Naive B cell (primary cell): ENCODE measurements at regions not wholly inside any gene's neighbourhood (a gene's known extent, or its start where the extent isn't known, plus 50 kb on each side); places are given as distances from the start of the nearest gene placed in this dataset.

Source experiments
- ATAC-seq, 2 donors: fragments of 150-1000 bp; cut with Tn5 transposase; 2 replicates each; pipeline ENCODE4 v1.10.0; 2021; ENCODE audit warnings: low read depth in 2 of 2, mild to moderate bottlenecking in 2 of 2, moderate library complexity in 2 of 2
- DNase-seq: peaks from one replicate; pipeline ENCODE4 v3.0.0; 2022
- H3K27ac Mint-ChIP-seq, 6 donors: one replicate each; pipeline ENCODE4 v1.8.0; 2020 to 2022; ENCODE audit warnings: mild to moderate bottlenecking in 6 of 6, mixed read lengths in 6 of 6, moderate library complexity in 5 of 6, inconsistent platforms in 2 of 6
- H3K27me3 Mint-ChIP-seq, 3 donors: one replicate each; pipeline ENCODE4 v1.8.0; 2021 to 2022; ENCODE audit warnings: mixed read lengths in 3 of 3, mild to moderate bottlenecking in 1 of 3
- H3K36me3 Mint-ChIP-seq, 2 donors: one replicate each; pipeline ENCODE4 v1.8.0; 2020 to 2022; ENCODE audit warnings: mixed read lengths in 2 of 2, inconsistent platforms in 1 of 2, mild to moderate bottlenecking in 1 of 2
- H3K4me1 Mint-ChIP-seq, 3 donors: one replicate each; pipeline ENCODE4 v1.8.0; 2020 to 2022; ENCODE audit warnings: mixed read lengths in 3 of 3, inconsistent platforms in 1 of 3, mild to moderate bottlenecking in 1 of 3, moderate library complexity in 1 of 3
- H3K4me3 Mint-ChIP-seq, 8 donors: one replicate each; pipeline ENCODE4 v1.8.0; 2020 to 2022; ENCODE audit warnings: mild to moderate bottlenecking in 8 of 8, mixed read lengths in 8 of 8, moderate library complexity in 8 of 8, inconsistent platforms in 2 of 8
- H3K9me3 Mint-ChIP-seq, 7 donors: one replicate each; pipeline ENCODE4 v1.8.0; 2020 to 2022; ENCODE audit warnings: mixed read lengths in 7 of 7, mild to moderate bottlenecking in 5 of 7, inconsistent platforms in 2 of 7, moderate library complexity in 1 of 7

DNA sequence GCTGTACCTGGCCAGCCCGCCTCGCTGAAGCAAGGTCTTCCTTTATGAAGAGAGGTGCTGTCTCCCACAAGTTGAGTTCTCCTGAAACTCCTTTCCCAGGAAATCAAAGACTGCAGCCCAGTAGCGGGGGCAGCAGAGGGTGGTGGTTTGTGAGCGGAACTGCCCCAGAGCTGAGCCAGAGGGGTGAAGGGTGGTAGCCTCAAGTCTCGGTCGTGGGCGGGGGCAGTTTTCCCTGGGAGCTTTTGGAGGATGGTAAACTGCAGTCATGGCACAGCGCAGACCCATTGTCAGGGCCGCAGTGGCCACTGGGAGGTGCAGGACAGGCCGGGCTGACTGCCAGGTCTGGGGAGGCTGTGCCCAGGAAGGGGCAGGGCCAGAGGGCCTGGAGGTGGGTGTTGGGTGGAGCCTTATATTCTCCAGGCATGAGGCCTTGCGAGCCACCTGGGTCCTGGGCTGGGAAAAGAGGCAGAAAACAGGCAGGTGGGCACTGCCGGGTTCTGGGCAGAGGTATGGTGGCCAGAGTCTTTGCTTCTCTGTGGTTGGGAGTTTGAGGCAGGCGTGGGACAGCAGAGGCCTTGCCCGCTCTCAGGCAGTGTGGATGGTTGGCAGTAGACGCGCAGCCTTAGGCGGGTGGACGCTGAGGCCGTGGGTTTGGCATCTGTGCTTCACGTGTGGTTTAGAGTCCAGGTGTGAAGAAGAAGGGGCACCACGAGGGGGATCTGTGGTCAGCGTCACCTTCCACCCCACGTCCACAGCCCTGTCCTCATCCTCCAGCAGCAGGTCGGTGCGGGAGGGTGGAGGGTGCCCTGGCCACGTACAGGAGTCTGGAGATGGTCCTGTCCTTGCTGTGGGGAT, 1176.4 kb downstream of the BRD1 start:
- Mint-ChIP-seq H3K4me3 (no peak overlapping the region), H3K27me3 (no peaks in the 10 kb centered on the region), H3K9me3 (peaks cover 0 to 7% (median 0%) of the 10 kb centered on the region in 7 donors), H3K27ac (no peak overlapping the region), H3K4me1 (no peaks in the 10 kb centered on the region), H3K36me3 (no peaks in the 10 kb centered on the region)
- ATAC-seq (no peak), DNase-seq (no peak)

DNA sequence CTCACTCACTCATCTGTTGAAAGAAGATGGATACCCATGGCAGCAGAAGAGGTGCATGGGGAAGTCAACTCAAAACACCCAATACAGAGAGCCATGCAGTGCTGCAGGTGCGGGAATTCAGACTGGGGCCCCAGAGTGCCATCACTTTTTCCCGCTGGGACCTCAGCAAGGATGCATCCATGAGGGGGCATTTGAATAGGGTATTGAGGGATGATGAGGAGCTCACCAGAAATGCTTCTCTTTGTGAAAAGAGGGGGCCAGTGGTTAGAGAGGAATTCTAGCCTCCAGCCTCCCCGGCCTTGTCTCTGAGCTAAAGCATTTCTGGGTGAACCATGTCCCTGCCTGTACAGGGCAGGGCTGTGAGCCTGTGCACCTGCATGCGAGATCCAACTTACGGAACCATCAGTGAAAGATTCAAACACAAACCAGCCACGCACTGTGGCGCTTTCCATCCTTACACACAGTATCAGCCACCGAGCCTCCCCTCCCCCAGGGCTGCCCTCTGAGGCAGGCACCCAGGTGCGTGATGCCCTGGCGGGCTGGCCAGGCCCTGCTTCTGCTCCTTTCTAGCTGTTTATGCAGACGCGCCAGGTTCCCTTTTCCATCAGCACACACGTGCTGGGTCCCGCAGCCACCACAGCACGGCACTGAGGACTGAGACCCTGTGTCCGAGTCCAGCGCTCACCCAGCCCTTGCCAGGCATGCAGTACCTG, 1177.2 kb downstream of the BRD1 start:
- Mint-ChIP-seq H3K27ac (no peak overlapping the region), H3K27me3 (no peaks in the 10 kb centered on the region), H3K4me3 (no peak overlapping the region), H3K9me3 (peaks cover 0 to 4% (median 0%) of the 10 kb centered on the region in 7 donors), H3K36me3 (no peaks in the 10 kb centered on the region), H3K4me1 (no peaks in the 10 kb centered on the region)
- DNase-seq (no peak), ATAC-seq (no peak)

DNA sequence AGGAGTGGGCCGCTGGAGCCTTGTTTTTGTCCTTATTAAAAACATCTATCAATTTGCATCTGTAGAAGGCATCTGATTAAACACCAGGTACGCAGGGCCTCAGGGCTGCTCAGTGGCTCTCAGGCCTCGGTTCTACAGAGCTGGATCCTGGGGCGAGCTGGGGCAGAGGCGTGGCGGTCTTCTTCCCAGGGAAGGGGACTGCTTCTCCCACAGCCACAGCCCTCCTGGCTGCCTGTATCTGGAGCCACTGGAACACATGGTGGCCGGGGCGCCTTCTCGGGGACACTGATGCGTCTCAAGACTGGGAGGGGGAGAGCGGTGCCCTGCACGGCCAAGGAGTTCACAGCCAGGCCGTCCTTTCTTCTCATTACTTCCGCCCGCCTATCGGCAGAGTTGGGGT, 1178.2 kb downstream of the BRD1 start:
- Mint-ChIP-seq H3K36me3 (no peaks in the 10 kb centered on the region), H3K4me3 (peak overlapping the region in 1 of 8 donors; percentile 18), H3K9me3 (peaks cover 0 to under 1% (median 0%) of the 10 kb centered on the region in 7 donors), H3K27me3 (no peaks in the 10 kb centered on the region), H3K27ac (no peak overlapping the region), H3K4me1 (no peaks in the 10 kb centered on the region)
- no peak for DNase-seq
- no peak for ATAC-seq

DNA sequence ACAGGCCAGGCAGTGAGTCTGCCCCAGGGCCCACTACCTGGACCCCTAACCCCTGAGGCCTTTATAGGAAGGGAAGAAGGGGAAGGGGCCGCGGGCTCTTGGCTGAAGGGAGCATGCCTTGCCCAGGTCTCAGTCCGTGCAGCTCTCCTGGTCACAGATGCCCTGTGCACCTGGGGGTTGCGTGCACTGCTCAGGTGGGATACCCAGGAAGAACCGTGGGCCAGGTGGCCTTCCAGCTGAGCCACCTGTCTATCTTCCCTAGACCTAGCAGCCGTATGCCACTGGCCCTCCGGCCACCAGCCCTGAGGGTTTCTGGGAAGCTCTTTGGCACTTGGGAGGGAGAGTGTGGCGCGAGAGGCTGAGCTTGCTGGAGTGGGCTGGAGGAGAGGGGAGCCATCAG, 1178.6 kb downstream of the BRD1 start:
- no peaks in the 10 kb centered on the region for H3K4me1 Mint-ChIP-seq
- H3K36me3 Mint-ChIP-seq: no peaks in the 10 kb centered on the region
- H3K4me3 Mint-ChIP-seq: peak overlapping the region in 1 of 8 donors; percentile 18
- no peak overlapping the region for H3K27ac Mint-ChIP-seq
- no peak for DNase-seq
- no peaks in the 10 kb centered on the region for H3K27me3 Mint-ChIP-seq
- no peak for ATAC-seq
- H3K9me3 Mint-ChIP-seq: no peaks in the 10 kb centered on the region

DNA sequence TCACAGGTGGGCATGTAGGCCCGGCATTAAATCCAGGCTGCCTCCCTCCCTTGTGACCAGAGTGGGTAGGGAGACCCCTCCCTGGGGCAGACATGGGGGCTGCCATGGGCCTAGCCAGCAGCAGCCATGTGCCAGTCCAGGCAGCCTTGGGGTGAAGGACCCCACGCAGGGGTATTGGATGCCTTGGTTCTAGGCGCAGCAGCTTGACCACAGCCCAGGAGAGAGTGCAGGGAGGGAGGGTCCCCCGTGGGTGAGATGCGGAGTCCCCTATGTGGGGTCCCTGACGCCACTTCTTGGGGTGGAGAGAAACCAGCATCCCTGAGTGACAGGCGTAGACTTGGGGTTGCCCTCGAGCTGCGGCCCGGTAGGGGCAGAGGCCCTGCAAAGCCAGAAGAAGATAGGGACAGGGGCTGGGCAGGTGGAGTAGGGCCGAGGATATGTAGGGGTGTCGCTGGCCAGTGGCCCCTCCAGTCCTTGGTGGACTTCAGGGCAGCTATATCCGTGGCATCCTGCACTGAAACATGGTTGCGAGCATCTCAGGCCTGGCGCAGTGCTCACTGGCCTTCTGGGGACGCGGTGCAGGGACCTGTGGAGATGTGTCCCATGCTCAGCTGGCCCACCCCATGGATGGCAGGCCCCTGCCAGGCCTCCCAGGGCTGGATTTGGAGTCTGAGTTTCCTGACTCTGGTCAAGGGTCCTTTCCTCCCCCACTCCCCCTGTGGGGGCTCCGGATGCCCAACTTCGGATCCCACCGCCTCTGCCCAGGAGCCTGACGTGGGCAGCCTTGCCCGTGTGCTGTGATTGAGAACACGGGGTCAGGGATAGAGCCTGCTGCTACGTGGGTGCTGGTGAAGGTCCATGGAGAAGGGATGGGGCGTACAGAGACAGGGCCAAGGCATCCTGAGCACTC, 1179.8 kb downstream of the BRD1 start:
- no peaks in the 10 kb centered on the region for H3K36me3 Mint-ChIP-seq
- ATAC-seq (no peak), DNase-seq (no peak)
- H3K9me3 Mint-ChIP-seq: no peaks in the 10 kb centered on the region
- no peaks in the 10 kb centered on the region for H3K4me1 Mint-ChIP-seq
- no peaks in the 10 kb centered on the region for H3K27me3 Mint-ChIP-seq
- H3K27ac Mint-ChIP-seq: no peak overlapping the region
- H3K4me3 Mint-ChIP-seq: no peak overlapping the region

DNA sequence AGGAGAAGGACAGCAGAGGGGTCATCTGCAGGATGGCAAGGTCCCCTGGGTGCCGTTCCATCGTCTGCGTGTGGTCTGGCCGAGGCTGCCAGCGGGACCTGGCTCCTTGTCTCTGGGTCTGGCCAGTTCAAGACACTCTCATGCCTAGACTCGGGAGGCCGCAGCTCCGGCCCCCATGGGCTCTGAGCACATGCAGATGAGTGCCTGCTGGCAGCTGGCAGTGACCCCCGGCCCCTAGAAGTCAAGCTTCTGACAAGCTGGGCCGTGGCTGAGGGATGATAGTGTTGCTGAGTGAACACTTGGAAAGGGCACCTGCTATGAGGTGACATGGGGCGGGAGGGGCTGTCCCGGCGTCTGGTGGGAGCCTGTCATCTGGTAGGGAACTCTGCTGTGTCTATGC, 1180.6 kb downstream of the BRD1 start:
- H3K4me1 Mint-ChIP-seq: no peaks in the 10 kb centered on the region
- no peak for DNase-seq
- no peak overlapping the region for H3K4me3 Mint-ChIP-seq
- no peaks in the 10 kb centered on the region for H3K27me3 Mint-ChIP-seq
- no peaks in the 10 kb centered on the region for H3K36me3 Mint-ChIP-seq
- H3K27ac Mint-ChIP-seq: no peak overlapping the region
- H3K9me3 Mint-ChIP-seq: no peaks in the 10 kb centered on the region
- ATAC-seq: no peak

DNA sequence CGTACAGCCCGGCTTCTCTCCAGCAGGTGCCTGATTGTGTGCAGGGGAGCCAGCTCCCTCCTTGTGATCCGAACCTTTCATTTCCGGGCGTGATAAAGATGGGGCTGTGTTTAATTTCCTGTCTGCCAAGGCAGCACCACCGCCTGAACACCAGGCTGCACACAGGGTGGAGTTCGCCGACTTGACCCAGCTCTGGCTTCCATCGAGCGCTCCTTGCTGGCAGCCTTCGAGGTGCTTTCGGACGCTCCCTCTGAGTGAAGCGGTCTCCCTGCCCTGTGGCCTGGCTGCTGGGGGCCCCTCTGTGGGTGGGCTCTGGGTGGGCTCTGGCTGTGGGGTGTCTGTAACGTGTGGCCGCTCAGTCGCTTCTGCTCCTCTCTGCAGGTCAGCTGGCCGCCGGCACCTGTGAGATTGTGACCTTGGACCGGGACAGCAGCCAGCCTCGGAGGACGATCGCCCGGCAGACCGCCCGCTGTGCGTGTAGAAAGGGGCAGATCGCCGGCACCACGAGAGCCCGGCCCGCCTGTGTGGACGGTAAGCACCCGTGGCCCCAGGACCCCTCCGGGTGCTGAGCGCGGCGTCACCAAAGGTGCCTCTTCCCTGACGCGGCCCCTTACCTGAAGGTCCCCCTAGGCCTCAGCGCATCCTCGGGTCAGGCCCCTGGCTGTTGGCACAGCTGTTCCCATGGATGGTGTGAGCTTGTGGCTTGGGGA, 1181.3 kb downstream of the BRD1 start:
- ATAC-seq (no peak), DNase-seq (no peak)
- H3K27ac Mint-ChIP-seq: no peak overlapping the region
- H3K4me3 Mint-ChIP-seq: no peak overlapping the region
- H3K9me3 Mint-ChIP-seq: no peaks in the 10 kb centered on the region
- no peaks in the 10 kb centered on the region for H3K27me3 Mint-ChIP-seq
- no peaks in the 10 kb centered on the region for H3K4me1 Mint-ChIP-seq
- H3K36me3 Mint-ChIP-seq: no peaks in the 10 kb centered on the region

DNA sequence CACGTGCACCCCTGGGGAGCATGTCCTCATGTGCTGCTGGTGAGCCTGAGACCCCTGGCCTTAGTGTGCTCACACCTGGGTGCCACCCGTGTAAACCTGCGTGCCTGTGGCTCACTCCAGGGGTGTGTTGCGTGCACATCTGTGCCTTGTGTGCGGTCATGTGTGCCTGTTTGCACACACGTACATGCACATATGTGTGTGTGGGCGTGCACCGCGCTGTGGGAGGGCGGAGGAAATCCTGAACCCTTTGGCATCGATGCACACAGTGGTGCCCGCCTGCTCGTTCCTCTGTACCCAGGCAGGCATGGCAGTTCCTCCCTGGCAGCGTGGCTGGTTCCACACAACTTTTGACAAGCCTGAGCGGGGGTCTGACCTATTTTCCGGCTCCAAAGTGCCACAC, 1181.9 kb downstream of the BRD1 start:
- DNase-seq (no peak), ATAC-seq (no peak)
- Mint-ChIP-seq H3K4me3 (no peak overlapping the region), H3K4me1 (no peaks in the 10 kb centered on the region), H3K27ac (no peak overlapping the region), H3K9me3 (no peaks in the 10 kb centered on the region), H3K36me3 (no peaks in the 10 kb centered on the region), H3K27me3 (no peaks in the 10 kb centered on the region)

DNA sequence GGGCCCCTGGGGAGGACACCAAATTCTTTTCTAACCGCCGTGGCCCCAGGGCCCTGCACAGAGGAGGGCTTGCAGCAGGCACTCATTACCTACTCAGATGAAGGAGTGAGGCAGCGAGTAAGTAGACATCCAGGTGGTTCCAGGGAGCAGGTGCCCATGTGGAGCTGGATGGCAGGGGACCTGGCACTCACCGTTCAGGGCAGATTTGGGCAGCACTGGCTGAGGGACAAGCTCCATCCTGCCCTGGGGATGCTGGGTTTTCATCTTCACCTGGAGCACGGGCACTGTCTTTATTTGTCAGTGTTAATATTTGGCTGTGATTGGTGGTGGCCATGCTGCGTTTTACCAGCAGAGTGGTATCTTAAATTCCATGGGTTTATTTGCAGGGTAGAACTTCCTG, 1182.7 kb downstream of the BRD1 start:
- no peaks in the 10 kb centered on the region for H3K27me3 Mint-ChIP-seq
- no peak for ATAC-seq

DNA sequence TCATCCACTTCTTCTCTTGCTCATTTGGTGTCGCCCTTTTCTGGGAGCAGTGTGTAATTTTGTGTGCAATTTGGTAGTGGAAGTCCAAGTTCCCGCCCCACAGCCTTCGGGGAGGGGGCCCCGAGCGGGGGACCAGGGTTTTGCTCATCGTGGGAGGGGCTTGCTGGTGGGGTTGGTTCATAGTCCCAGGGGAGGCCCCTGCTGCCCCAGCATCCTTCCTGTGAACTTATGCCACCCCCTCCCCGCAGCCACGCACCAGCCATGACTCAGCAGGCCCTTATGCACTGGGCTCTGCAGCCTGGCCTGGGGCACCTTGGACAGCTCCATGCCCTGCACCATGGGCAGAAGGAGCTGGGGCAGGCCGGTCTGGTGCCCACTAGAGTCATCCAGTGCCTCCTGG, 1183.6 kb downstream of the BRD1 start:
- ATAC-seq: no peak
- no peak for DNase-seq
- Mint-ChIP-seq H3K27me3 (no peaks in the 10 kb centered on the region), H3K9me3 (no peaks in the 10 kb centered on the region), H3K4me3 (peak overlapping the region in 1 of 8 donors; percentile 5), H3K36me3 (no peaks in the 10 kb centered on the region), H3K27ac (no peak overlapping the region), H3K4me1 (no peaks in the 10 kb centered on the region)

More for the DNA sequence above, 1182.7 kb downstream of the BRD1 start:
- H3K9me3 Mint-ChIP-seq: no peaks in the 10 kb centered on the region
- H3K36me3 Mint-ChIP-seq: no peaks in the 10 kb centered on the region
- DNase-seq: no peak
- no peaks in the 10 kb centered on the region for H3K4me1 Mint-ChIP-seq
- no peak overlapping the region for H3K27ac Mint-ChIP-seq
- no peak overlapping the region for H3K4me3 Mint-ChIP-seq

DNA sequence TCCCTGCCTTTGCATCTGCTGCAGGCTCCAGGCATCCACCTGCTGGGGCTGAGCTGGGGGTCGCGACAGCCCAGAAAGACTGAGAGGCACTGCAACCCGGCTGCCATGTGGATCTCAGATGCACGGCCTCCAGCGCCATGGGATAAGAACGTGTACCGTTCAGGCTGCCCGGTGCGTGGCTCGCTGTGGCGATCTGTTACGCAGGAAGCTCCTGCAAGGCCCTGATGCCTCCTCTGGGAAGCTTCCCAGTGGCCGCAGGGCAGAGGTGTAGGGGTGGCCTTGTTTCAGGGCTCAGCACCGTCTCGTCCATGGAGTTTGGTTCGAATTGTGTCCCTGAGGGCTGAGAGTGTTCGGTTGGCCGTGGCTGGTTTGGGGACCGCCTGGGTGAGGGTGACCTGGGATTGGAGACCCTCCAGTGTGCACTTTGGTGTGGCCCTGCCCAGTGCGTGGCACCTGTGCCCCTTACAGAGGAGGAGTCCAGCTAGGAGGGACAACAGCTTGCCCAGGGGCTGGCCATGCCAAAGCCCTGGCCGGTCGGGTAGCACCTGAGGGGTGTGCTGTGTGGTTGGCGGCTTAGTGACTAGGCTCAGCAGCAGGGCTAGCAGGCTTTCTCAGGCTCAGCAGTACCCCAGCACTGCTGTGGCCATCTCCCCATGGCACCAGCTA, 1184.5 kb downstream of the BRD1 start:
- Mint-ChIP-seq H3K36me3 (no peaks in the 10 kb centered on the region), H3K4me3 (no peak overlapping the region), H3K27ac (peak overlapping the region in 1 of 6 donors; percentile 56), H3K9me3 (no peaks in the 10 kb centered on the region), H3K4me1 (no peaks in the 10 kb centered on the region), H3K27me3 (no peaks in the 10 kb centered on the region)
- ATAC-seq (no peak), DNase-seq (no peak)

DNA sequence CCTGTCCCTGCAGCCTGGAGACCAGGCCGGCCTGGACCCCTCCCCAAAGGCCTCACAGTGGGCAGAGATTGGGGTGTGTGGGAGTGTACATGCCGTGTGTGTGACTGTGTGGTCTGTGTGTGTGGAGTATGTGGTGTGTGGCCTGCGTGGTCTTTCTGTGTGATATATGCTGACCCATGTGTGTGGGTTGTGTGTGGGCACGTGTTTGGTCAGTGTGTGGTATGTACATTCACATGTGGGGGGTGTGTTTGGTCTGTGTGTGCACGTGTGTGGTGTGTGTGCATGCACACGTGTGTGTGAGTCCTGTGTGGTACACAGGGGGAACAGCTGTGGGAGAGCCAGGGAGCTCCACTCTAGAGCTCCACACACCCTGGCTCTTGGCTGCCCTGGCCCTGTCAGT, 1185.1 kb downstream of the BRD1 start:
- Mint-ChIP-seq H3K4me3 (no peak overlapping the region), H3K27me3 (no peaks in the 10 kb centered on the region), H3K36me3 (no peaks in the 10 kb centered on the region), H3K27ac (no peak overlapping the region), H3K4me1 (no peaks in the 10 kb centered on the region), H3K9me3 (no peaks in the 10 kb centered on the region)
- no peak for ATAC-seq
- no peak for DNase-seq
